A549 (cell line): ENCODE measurements at regions not wholly inside any gene's neighbourhood (a gene's known extent, or its start where the extent isn't known, plus 50 kb on each side); places are given as distances from the start of the nearest gene placed in this dataset.

Source experiments
- JUN ChIP-seq, 2 experiments: fragments of >200 bp; sonication (Bioruptor Twin); formaldehyde crosslinking; IDR thresholded peaks; 2 replicates in 1 of 2; 3 replicates in 1 of 2; pipeline ENCODE4 v1.6.1; 2016 to 2017
- POLR2A ChIP-seq: IDR thresholded peaks from 2 replicates; pipeline ENCODE4 v1.6.1; 2012; ENCODE audit warnings: mild to moderate bottlenecking, low read length
- SREBF2 ChIP-seq: fragments of 450-650 bp; IDR thresholded peaks from 2 replicates; pipeline ENCODE4 v1.6.1; 2014; ENCODE audit warnings: mild to moderate bottlenecking, moderate library complexity
- TF ChIP-seq, protein P1 (sequence below): fragments of >200 bp; sonication (Bioruptor Twin); formaldehyde crosslinking; IDR thresholded peaks from 3 replicates; pipeline ENCODE4 v1.5.1; 2016

GRCh38 chr14:86305058-86305457 lies 775.1 kb downstream of the FLRT2 start:
- TF ChIP-seq POLR2A (no peak), JUN (IDR thresholded peaks at IDR 0.05) (no peak), SREBF2 (no peak)
- TF ChIP-seq, protein P1, sequence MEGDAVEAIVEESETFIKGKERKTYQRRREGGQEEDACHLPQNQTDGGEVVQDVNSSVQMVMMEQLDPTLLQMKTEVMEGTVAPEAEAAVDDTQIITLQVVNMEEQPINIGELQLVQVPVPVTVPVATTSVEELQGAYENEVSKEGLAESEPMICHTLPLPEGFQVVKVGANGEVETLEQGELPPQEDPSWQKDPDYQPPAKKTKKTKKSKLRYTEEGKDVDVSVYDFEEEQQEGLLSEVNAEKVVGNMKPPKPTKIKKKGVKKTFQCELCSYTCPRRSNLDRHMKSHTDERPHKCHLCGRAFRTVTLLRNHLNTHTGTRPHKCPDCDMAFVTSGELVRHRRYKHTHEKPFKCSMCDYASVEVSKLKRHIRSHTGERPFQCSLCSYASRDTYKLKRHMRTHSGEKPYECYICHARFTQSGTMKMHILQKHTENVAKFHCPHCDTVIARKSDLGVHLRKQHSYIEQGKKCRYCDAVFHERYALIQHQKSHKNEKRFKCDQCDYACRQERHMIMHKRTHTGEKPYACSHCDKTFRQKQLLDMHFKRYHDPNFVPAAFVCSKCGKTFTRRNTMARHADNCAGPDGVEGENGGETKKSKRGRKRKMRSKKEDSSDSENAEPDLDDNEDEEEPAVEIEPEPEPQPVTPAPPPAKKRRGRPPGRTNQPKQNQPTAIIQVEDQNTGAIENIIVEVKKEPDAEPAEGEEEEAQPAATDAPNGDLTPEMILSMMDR = no peak
